ENCODE measurements at regions not wholly inside any gene's neighbourhood (a gene's known extent, or its start where the extent isn't known, plus 50 kb on each side); places are given as distances from the start of the nearest gene placed in this dataset.

DNA sequence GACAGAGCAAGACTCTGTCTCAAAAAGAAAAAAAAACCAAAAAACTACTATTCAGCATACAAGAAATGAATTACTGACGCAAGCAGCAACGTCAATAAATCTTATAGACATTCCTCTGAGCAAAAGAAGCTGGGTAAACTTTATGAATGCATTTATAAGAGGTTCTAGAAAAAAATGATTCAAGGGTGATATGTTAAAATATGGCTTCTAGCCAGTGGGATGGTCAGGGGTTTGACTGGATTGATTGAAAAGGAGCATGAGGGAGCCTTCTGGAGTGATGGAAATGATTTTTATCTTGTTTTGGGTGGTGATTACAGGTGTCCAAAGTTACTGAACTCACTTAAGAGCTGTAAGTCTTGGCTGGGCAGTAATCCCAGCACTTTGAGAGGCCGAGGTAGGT, 64.9 kb upstream of the SALL4 start:
- no peak for DNase-seq

DNA sequence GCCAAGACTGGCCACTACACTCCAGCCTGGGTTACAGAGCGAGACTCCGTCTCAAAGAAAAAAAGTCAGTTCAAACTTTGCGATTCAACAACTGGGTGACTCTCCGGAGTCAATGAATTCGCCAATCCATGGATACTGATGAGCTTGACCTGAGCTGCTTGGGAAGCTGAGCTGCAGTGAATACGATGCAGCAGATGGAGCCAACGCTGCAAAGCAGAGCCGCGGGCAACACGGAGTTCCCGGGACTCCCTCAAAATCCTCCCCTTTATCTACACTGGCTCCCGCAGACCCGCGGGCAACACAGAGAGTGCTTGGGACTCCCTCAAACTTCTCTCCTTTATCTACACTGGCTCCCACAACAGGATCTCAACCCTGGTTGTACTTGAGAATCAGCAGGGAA, 62.6 kb upstream of the SALL4 start:
- DNase-seq = no peak

DNA sequence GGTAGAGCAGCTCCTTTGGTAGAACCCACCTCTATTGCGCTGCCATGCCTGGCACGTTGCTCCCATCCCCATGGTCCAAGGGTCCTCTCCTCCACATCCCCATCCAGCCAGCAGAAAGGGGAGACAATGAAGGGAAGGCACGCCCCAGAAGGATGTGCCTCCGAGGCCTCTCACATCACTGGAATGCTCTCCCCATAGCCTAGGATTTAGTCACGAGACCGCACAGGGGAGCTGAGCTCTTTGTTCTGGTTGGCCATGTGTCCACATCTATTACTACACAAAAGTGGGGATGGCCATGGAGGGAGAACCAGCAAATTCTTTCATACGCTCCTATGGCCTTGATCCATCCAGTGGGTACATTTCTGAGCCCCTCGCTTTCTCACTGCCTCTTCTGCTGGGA, 60.5 kb upstream of the SALL4 start:
- DNase-seq = no peak

DNA sequence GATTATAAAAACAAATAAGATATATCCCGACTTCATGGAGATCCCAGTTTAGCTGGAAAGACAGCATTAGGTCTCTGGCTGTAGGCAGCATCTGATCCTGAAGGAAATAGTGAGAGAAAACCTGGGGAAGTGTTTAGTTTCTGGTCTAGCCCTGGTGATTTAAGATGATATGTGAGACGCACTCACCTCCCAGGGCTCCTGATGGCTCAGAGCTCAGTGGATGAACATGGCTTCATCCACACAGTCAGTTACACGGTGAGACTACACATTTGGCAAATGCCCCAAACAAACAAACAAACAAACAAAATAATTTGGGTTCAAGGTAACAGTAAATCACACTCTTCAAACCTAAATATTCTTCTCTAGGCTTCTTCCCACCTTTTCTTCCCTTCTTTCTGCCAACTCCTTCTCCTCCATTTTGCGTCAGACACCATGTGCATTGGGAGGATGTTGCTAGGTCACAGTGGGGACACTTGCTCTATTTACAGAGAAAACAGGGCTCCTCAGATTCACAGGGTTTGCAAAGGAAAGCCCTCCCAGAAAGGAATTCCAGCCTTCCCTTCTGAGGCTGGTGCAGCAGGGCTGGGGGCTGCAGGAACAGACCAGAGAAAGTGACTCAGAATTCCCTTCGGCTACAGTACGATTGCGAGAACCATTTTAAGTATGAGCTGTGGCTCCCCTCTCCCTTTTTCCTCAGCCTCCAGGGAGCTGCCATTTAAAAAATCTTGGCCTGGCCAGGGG, 59.6 kb upstream of the SALL4 start:
- no peak for DNase-seq

DNA sequence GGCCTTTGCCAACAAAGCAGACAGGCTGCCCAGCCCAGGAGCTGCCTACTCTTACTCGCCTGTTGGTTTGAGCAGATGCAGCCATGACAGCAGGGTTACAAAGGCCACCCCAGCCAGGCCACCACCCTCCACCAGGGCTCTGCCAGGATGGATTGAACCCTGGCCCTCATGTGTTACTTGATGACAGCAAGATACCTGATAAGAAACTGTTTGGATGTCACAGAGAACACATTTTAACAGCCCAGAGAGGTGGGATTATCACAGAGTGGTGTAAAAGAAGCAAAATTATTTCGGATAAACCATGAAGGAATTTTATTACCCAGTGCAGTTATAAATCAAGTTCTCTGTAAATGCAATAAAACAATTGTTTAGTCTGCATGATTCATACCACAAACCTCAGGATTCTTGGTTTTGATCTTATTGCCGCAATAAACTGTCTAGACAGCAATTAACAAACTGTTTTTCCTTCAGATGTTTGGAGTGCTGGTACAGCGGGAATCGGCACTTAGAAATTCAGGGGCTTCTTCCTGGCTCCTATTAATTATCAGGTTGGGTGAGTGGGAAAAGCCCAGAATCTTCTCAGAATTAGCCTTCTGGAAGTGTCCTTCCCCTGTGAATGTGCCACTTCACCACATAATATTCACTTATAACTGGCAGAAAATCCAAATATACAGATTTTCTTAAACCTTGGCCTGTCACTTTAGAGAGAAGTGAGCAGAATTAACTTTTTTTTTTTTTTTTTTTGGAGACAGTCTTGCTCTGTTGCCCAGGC, 58.0 kb upstream of the SALL4 start:
- DNase-seq = no peak

DNA sequence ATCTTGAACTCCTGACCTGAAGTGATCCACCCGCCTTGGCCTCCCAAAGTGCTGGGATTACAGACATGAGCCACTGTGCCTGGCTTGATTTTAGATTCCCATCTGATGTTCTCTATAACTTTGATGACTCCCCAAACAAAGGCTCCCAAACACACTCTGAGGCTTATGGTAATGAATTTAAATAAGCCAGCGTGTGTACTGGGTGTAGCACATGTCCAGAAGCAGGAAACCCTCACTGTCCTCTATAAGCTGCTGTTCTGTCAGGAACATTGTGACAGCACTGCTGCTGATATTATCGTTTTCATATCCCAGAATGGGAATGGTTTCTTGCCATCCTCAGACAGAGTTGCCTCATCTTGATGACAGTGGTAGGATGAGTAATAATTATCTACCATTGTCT, 54.1 kb upstream of the SALL4 start:
- DNase-seq = no peak

DNA sequence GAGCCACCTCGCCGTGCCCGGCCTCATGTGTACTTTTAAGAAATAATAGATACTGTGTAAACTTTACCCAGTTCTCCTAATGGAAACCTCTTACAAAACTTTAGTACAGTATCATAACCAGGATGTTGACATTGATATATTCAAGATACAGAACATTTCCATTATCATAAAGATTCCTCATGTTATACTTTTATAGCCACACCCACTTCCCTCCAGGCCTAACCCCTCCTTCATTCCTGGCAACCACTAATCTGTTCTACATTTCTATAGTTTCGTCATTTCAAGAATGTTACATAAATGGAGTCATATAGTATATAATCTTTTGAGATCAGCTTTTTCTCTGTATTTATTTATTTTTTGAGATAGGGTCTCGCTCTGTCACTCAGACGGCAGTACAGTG, 52.6 kb upstream of the SALL4 start:
- no peak for DNase-seq

Measured in NCI-H146 (cell line).